Activated CD8-positive, alpha-beta T cell treated with anti-CD3 and anti-CD28 coated beads for 36 hours (primary cell): ENCODE measurements at regions not wholly inside any gene's neighbourhood (a gene's known extent, or its start where the extent isn't known, plus 50 kb on each side); places are given as distances from the start of the nearest gene placed in this dataset.

Experiments used
- ATAC-seq: fragments of 200-7000 bp; cut with Tn5 transposase; one replicate; pipeline ENCODE4 v1.10.0; 2021; ENCODE audit warnings: mild to moderate bottlenecking, moderate library complexity
- CTCF ChIA-PET: fragments of 350-600 bp; sonication (Branson Sonifier 250); formaldehyde crosslinking; loops from one replicate; lab custom pipeline; 2021; ENCODE audit warnings: antibody characterized with exemption; lab: Charles Lee
- POLR2A ChIA-PET: fragments of 350-600 bp; sonication (Branson Sonifier 250); formaldehyde crosslinking; loops from one replicate; lab custom pipeline; 2021; ENCODE audit warnings: antibody characterized with exemption; lab: Charles Lee
- DNase-seq: peaks from one replicate; pipeline ENCODE4 v3.0.0-alpha.2; 2020
- H3K27ac Mint-ChIP-seq: one replicate; pipeline ENCODE4 v1.8.0; 2021; ENCODE audit warnings: mild to moderate bottlenecking, mixed read lengths
- H3K27me3 Mint-ChIP-seq: one replicate; pipeline ENCODE4 v1.8.0; 2021; ENCODE audit warnings: mixed read lengths
- H3K36me3 Mint-ChIP-seq: one replicate; pipeline ENCODE4 v1.8.0; 2021; ENCODE audit warnings: low read depth, mixed read lengths
- H3K4me1 Mint-ChIP-seq: one replicate; pipeline ENCODE4 v1.8.0; 2021; ENCODE audit warnings: low read depth, mixed read lengths
- H3K4me3 Mint-ChIP-seq: one replicate; pipeline ENCODE4 v1.8.0; 2021; ENCODE audit warnings: mild to moderate bottlenecking, moderate library complexity, mixed read lengths
- H3K9me3 Mint-ChIP-seq: one replicate; pipeline ENCODE4 v1.8.0; 2021; ENCODE audit warnings: mixed read lengths
- intact Hi-C: fragments of 100-400 bp; cut with micrococcal nuclease; formaldehyde crosslinking; loops from one replicate; pipeline ENCODE4 v1.10.0; 2022
- TF ChIP-seq, protein P1 (sequence below): fragments of 200-600 bp; IDR thresholded peaks from one replicate; pipeline ENCODE4 v1.8.0; 2022; ENCODE audit warnings: antibody characterized with exemption, mild to moderate bottlenecking

DNA sequence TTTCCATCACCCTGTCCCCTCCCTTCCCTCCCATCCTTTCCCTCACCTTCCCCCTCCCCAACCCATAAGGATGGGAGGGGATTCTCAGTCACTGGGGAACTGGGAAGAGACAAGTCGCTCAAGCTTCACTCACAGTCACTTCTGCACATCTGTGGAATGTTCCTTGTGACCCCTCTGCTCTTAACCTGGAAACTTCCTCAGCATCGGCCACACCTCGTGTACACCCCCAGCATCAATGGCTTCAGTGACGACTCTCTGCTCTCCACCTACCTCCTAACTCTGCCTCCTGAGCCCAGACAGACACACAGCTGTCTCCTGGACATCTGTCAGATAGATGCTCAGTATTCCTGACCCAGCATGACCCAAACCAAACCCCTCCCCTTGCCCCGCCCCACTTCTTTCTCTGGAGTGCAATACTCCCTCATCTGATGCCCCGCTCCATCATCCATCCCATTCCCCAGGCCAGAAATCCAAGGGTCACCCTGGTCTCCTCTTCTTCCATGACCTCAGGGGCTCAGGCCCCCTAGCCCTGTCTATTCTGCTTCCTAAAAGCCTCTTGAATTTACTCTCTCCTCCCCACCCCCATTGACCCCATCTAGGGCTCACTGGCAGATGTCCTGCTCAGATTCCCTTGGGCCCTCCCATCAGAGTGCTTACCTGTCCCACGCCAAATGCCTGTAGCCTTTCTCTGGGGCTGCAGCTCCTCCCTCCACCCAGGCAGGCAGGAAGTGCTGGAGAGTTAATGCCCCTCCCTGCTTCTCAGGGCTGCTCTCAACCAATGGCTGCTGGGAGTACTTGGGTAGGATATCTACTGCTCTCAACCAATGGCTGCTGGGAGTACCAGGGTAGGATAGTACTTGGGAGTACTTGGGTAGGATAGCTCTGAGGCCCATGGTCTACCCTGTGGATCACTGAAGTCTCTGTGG, 83.1 kb upstream of the CSF3R start:
- Mint-ChIP-seq H3K27me3 (no peaks in the 10 kb centered on the region), H3K4me1 (no peaks in the 10 kb centered on the region), H3K27ac (no peak overlapping the region), H3K36me3 (no peaks in the 10 kb centered on the region), H3K9me3 (no peaks in the 10 kb centered on the region), H3K4me3 (no peak overlapping the region)
- ChIA-PET POLR2A (no interaction called here), CTCF (interaction anchor here (0.6 to 3.3 kb wide), 3 partner anchors 10 to 13 kb away, joined by 3 to 11 read pairs (median 5); no protein-coding TSS in a partner anchor)
- TF ChIP-seq, protein P1, sequence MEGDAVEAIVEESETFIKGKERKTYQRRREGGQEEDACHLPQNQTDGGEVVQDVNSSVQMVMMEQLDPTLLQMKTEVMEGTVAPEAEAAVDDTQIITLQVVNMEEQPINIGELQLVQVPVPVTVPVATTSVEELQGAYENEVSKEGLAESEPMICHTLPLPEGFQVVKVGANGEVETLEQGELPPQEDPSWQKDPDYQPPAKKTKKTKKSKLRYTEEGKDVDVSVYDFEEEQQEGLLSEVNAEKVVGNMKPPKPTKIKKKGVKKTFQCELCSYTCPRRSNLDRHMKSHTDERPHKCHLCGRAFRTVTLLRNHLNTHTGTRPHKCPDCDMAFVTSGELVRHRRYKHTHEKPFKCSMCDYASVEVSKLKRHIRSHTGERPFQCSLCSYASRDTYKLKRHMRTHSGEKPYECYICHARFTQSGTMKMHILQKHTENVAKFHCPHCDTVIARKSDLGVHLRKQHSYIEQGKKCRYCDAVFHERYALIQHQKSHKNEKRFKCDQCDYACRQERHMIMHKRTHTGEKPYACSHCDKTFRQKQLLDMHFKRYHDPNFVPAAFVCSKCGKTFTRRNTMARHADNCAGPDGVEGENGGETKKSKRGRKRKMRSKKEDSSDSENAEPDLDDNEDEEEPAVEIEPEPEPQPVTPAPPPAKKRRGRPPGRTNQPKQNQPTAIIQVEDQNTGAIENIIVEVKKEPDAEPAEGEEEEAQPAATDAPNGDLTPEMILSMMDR = no peak
- intact Hi-C loops = no loop called here
- no peak for DNase-seq
- no peak for ATAC-seq

DNA sequence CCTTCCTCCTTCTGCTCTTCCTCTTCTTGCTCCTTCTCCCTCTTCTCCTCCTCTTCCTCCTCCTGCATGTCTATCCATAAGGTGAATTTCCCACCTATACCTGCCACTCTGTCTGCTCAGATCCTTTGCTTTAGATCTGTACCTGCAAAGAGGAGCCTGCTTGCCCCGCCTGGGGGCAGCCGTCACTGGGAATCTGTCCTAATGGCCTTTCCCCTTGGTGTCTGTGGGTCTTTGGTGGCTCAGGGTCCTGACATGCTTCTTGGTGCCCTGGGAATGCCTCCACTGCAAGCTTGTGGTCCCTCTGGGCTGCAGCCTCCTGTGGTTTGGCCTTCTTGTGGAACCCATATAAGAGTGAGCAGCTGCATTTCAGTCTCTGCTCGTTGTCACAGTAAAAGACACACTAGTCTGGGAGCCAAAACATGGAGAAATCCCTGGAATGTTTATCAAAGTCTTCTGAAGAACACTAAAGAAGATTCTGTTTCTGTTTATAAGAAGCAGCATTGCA, 79.5 kb upstream of the CSF3R start:
- DNase-seq = no peak
- intact Hi-C loops = no loop called here

DNA sequence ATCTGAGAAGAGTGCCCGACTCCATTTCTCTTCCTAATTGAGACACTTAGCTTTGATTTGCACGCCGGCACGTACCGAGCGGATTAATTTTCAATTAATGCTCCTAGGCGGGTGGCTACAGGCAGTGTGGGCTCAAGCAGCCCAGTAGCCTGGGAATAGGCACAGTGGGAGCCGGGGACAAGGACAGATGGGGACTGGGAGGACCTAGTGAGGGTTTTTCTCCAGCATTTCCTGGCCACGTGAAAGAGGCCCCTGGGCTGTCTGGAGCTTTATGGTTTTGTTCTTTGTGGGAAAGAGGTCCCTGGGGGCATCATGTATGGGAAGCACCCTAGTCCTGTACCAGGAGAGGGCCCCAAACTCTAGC, 78.6 kb upstream of the CSF3R start:
- no peaks in the 10 kb centered on the region for H3K4me1 Mint-ChIP-seq
- ChIA-PET CTCF (interaction anchor here (0.9 to 1.5 kb wide), 2 partner anchors 9 to 14 kb away, joined by 3 read pairs; no protein-coding TSS in a partner anchor), POLR2A (no interaction called here)
- H3K36me3 Mint-ChIP-seq = no peaks in the 10 kb centered on the region
- H3K27me3 Mint-ChIP-seq = no peaks in the 10 kb centered on the region
- H3K9me3 Mint-ChIP-seq = no peaks in the 10 kb centered on the region
- H3K27ac Mint-ChIP-seq = no peak overlapping the region
- TF ChIP-seq, protein P1 = no peak
- H3K4me3 Mint-ChIP-seq = no peak overlapping the region
- ATAC-seq (no peak), DNase-seq (no peak)
- intact Hi-C loops = no loop called here

More for the DNA sequence above, 79.5 kb upstream of the CSF3R start:
- no peak for ATAC-seq
- ChIA-PET POLR2A (no interaction called here), CTCF (interaction anchor here (1.5 kb wide), 1 partner anchor 10 kb away, joined by 3 read pairs; no protein-coding TSS in a partner anchor)
- TF ChIP-seq, protein P1 = no peak
- Mint-ChIP-seq H3K4me3 (no peak overlapping the region), H3K36me3 (no peaks in the 10 kb centered on the region), H3K4me1 (no peaks in the 10 kb centered on the region), H3K27ac (no peak overlapping the region), H3K27me3 (no peaks in the 10 kb centered on the region), H3K9me3 (no peaks in the 10 kb centered on the region)

DNA sequence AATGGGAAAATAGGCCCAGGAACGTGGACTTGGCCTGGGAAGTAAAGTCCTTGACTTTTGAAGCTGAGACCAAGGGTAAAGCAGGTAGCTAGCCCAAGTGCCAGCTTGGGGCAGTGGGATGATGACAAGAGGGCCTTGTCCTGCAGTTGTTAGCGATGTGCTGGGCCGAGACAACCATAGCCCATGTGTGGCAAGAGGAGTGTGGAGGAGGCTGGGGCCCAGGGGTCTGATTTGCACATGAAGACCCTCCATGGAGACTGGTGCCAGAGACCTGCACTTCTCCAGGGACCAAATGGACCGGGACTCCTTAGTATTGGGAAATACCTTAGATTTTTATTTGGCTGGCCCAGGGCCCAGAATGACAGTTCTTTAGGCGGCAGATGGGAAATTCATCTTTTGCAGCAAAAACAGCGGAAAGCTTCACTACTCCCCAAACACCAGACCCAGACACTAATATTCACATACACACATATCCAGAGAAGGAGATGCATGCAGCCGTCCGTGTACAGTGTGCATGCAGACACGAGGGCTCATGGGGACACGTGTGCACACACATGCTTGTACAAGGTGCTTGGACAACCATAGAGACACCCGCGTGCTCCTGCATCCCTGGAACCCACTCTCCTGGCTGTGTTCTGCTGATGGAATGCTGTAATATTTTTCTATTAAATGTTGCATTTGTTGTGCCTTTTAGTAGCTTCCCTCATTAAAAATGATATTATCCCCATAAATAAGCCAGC, 78.1 kb upstream of the CSF3R start:
- intact Hi-C loops = no loop called here
- CTCF ChIA-PET = interaction anchor here (0.9 to 1.5 kb wide), 2 partner anchors 8 to 15 kb away, joined by 3 read pairs; no protein-coding TSS in a partner anchor

More for the DNA sequence above, 78.1 kb upstream of the CSF3R start:
- no peak for DNase-seq
- TF ChIP-seq, protein P1 = no peak
- Mint-ChIP-seq H3K27ac (no peak overlapping the region), H3K4me1 (no peaks in the 10 kb centered on the region), H3K27me3 (no peaks in the 10 kb centered on the region), H3K9me3 (no peaks in the 10 kb centered on the region), H3K4me3 (no peak overlapping the region), H3K36me3 (no peaks in the 10 kb centered on the region)
- no peak for ATAC-seq
- POLR2A ChIA-PET = no interaction called here
